ENCODE measurements at regions not wholly inside any gene's neighbourhood (a gene's known extent, or its start where the extent isn't known, plus 50 kb on each side); places are given as distances from the start of the nearest gene placed in this dataset.
A peak's percentile ranks its signal among the peaks of the same experiment; 100 is the strongest.

- DNase-seq (ENCODE audit: low read depth, low spot score) (no peak), FAIRE-seq (no peak), ATAC-seq (peak; percentile 73)
- Histone ChIP-seq H3K4me3 (no peak overlapping the region), H3K27me3 (replicated peaks in 1 of 2; ENCODE audit: control insufficient read depth in 2 of 2, insufficient read depth in 2 of 2, low read length in 1 of 2) (peaks cover 0 to 1% of the 10 kb centered on the region in 2 experiments; a peak in 2 of 4 replicates), H3K4me1 (ENCODE audit: control insufficient read depth, insufficient read depth, low read length) (no peaks in the 10 kb centered on the region), H3K36me3 (ENCODE audit: control insufficient read depth in 2 of 2, insufficient read depth in 2 of 2, low read length in 1 of 2) (no peaks in the 10 kb centered on the region), H3K9ac (ENCODE audit: control insufficient read depth, insufficient read depth, low read length) (no peak overlapping the region), H2AFZ (ENCODE audit: control insufficient read depth, low read depth, low read length) (no peak overlapping the region), H4K20me1 (ENCODE audit: control insufficient read depth, insufficient read depth) (no peaks in the 10 kb centered on the region), H3K79me2 (ENCODE audit: control insufficient read depth, insufficient read depth, low read length) (no peaks in the 10 kb centered on the region), H3K9me3 (replicated peaks; ENCODE audit: control insufficient read depth, insufficient read depth, low read length) (no peaks in the 10 kb centered on the region), H3K27ac (ENCODE audit: control insufficient read depth, insufficient read depth) (no peak overlapping the region), H3K4me2 (ENCODE audit: control insufficient read depth, insufficient read depth) (no peak overlapping the region)
- intact Hi-C loops (cut with micrococcal nuclease; ENCODE audit: unreplicated experiment), result loop anchor here (1.0 to 2.0 kb wide), 2 partner anchors 153 to 295 kb away; no protein-coding TSS in a partner anchor
- ChIA-PET SMC1A (ENCODE audit: uncharacterized antibody, unreplicated experiment) (interaction anchor here (0.9 to 3.4 kb wide), 5 partner anchors 26 to 158 kb away, joined by 3 to 47 read pairs (median 4); no protein-coding TSS in a partner anchor), RAD21 (ENCODE audit: unreplicated experiment) (interaction anchor here (1.2 to 3.6 kb wide), 3 partner anchors 31 to 159 kb away, joined by 3 to 41 read pairs (median 4); no protein-coding TSS in a partner anchor), POLR2A (no interaction called here), CTCF (interaction anchor here (0.7 to 4.7 kb wide), 7 partner anchors 12 to 457 kb away, joined by 3 to 68 read pairs (median 5); no protein-coding TSS in a partner anchor)
- 21% methylated on average over 8 of the region's 8 CpGs for WGBS (ENCODE audit: insufficient coverage, insufficient replicate concordance, low lambda C conversion rate, missing lambda C conversion rate)
- no TSS peak for BruUV-seq (replicated peaks)
- in situ Hi-C loops (cut with MboI), result no loop called here
- TF ChIP-seq MEF2B (IDR thresholded peaks at IDR 0.05; ENCODE audit: partially characterized antibody, poor library complexity, severe bottlenecking) (no peak), KDM1A (IDR thresholded peaks at IDR 0.05; ENCODE audit: borderline replicate concordance) (no peak), ZNF384 (IDR thresholded peaks at IDR 0.05; ENCODE audit: borderline replicate concordance, low read depth, low read length) (no peak), PML (IDR thresholded peaks at IDR 0.05; ENCODE audit: low read length) (no peak), HDGF (IDR thresholded peaks at IDR 0.05) (no peak), SREBF2 (IDR thresholded peaks at IDR 0.05; ENCODE audit: low read length) (no peak), ETV6 (conservative IDR thresholded peaks at IDR 0.05 in 1 of 2, IDR thresholded peaks at IDR 0.05 in 1 of 2; ENCODE audit: borderline replicate concordance in 1 of 2, low read depth in 1 of 2) (no peak), NRF1 (conservative IDR thresholded peaks at IDR 0.05; ENCODE audit: low read depth, low read length) (no peak), EZH2 (IDR thresholded peaks at IDR 0.05; ENCODE audit: borderline replicate concordance, control insufficient read depth, low read depth, low read length) (no peak)
- TF ChIP-seq, protein P1, sequence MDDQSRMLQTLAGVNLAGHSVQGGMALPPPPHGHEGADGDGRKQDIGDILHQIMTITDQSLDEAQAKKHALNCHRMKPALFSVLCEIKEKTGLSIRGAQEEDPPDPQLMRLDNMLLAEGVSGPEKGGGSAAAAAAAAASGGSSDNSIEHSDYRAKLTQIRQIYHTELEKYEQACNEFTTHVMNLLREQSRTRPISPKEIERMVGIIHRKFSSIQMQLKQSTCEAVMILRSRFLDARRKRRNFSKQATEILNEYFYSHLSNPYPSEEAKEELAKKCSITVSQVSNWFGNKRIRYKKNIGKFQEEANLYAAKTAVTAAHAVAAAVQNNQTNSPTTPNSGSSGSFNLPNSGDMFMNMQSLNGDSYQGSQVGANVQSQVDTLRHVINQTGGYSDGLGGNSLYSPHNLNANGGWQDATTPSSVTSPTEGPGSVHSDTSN (IDR thresholded peaks at IDR 0.05; ENCODE audit: insufficient replicate concordance, low read depth, low read length), result no peak
- TF ChIP-seq, protein P2, sequence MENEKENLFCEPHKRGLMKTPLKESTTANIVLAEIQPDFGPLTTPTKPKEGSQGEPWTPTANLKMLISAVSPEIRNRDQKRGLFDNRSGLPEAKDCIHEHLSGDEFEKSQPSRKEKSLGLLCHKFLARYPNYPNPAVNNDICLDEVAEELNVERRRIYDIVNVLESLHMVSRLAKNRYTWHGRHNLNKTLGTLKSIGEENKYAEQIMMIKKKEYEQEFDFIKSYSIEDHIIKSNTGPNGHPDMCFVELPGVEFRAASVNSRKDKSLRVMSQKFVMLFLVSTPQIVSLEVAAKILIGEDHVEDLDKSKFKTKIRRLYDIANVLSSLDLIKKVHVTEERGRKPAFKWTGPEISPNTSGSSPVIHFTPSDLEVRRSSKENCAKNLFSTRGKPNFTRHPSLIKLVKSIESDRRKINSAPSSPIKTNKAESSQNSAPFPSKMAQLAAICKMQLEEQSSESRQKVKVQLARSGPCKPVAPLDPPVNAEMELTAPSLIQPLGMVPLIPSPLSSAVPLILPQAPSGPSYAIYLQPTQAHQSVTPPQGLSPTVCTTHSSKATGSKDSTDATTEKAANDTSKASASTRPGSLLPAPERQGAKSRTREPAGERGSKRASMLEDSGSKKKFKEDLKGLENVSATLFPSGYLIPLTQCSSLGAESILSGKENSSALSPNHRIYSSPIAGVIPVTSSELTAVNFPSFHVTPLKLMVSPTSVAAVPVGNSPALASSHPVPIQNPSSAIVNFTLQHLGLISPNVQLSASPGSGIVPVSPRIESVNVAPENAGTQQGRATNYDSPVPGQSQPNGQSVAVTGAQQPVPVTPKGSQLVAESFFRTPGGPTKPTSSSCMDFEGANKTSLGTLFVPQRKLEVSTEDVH (IDR thresholded peaks at IDR 0.05; ENCODE audit: low read depth, partially characterized antibody), result no peak
- TF ChIP-seq, protein P3, sequence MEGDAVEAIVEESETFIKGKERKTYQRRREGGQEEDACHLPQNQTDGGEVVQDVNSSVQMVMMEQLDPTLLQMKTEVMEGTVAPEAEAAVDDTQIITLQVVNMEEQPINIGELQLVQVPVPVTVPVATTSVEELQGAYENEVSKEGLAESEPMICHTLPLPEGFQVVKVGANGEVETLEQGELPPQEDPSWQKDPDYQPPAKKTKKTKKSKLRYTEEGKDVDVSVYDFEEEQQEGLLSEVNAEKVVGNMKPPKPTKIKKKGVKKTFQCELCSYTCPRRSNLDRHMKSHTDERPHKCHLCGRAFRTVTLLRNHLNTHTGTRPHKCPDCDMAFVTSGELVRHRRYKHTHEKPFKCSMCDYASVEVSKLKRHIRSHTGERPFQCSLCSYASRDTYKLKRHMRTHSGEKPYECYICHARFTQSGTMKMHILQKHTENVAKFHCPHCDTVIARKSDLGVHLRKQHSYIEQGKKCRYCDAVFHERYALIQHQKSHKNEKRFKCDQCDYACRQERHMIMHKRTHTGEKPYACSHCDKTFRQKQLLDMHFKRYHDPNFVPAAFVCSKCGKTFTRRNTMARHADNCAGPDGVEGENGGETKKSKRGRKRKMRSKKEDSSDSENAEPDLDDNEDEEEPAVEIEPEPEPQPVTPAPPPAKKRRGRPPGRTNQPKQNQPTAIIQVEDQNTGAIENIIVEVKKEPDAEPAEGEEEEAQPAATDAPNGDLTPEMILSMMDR (IDR thresholded peaks at IDR 0.05 in 2 of 3, conservative IDR thresholded peaks at IDR 0.05 in 1 of 3; ENCODE audit: control insufficient read depth in 2 of 3, extremely low read depth in 1 of 3, insufficient read depth in 1 of 3, low read depth in 3 of 3, low read length in 3 of 3), result peak; percentile 40 to 58 (median 43); a peak in 5 of 6 replicates
- TF ChIP-seq, protein P4, sequence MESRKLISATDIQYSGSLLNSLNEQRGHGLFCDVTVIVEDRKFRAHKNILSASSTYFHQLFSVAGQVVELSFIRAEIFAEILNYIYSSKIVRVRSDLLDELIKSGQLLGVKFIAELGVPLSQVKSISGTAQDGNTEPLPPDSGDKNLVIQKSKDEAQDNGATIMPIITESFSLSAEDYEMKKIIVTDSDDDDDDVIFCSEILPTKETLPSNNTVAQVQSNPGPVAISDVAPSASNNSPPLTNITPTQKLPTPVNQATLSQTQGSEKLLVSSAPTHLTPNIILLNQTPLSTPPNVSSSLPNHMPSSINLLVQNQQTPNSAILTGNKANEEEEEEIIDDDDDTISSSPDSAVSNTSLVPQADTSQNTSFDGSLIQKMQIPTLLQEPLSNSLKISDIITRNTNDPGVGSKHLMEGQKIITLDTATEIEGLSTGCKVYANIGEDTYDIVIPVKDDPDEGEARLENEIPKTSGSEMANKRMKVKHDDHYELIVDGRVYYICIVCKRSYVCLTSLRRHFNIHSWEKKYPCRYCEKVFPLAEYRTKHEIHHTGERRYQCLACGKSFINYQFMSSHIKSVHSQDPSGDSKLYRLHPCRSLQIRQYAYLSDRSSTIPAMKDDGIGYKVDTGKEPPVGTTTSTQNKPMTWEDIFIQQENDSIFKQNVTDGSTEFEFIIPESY (IDR thresholded peaks at IDR 0.05), result no peak
These were observed 152.8 kb upstream of the NTM start for GRCh38 chr11:131217313-131218310.

Data from GM12878 (cell line).